ENCODE measurements at regions not wholly inside any gene's neighbourhood (a gene's known extent, or its start where the extent isn't known, plus 50 kb on each side); places are given as distances from the start of the nearest gene placed in this dataset.

- no peak for DNase-seq
- H3K9me3 Mint-ChIP-seq, result no peaks in the 10 kb centered on the region
Measured at GRCh38 chr10:10385831-10386230, 631.8 kb upstream of the CELF2 start.

DNA sequence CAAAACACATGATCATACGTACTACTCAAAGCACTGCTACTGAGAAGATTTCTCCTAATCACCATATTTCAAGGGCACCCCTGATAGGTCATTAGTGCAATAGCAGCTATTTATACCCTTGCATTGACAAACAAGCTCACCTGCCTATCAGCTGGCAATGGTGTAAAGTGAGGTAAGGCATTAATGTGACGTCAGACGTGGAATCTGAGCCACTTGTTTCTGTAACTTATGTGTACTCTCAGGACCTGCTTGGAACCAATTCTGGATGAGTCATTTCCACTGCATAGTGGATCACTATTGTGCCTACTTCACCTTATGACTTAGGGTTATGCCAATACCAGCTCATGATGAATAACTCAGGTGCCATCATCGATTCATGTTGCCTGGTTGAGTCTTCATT lies 628.5 kb upstream of the CELF2 start:
- no peaks in the 10 kb centered on the region for H3K36me3 Mint-ChIP-seq (ENCODE audit: low read depth)
- TF ChIP-seq, protein P1, sequence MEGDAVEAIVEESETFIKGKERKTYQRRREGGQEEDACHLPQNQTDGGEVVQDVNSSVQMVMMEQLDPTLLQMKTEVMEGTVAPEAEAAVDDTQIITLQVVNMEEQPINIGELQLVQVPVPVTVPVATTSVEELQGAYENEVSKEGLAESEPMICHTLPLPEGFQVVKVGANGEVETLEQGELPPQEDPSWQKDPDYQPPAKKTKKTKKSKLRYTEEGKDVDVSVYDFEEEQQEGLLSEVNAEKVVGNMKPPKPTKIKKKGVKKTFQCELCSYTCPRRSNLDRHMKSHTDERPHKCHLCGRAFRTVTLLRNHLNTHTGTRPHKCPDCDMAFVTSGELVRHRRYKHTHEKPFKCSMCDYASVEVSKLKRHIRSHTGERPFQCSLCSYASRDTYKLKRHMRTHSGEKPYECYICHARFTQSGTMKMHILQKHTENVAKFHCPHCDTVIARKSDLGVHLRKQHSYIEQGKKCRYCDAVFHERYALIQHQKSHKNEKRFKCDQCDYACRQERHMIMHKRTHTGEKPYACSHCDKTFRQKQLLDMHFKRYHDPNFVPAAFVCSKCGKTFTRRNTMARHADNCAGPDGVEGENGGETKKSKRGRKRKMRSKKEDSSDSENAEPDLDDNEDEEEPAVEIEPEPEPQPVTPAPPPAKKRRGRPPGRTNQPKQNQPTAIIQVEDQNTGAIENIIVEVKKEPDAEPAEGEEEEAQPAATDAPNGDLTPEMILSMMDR (IDR thresholded peaks at IDR 0.05), result no peak
- no peak overlapping the region for H3K4me3 Mint-ChIP-seq
- no peak for DNase-seq
- no peaks in the 10 kb centered on the region for H3K4me1 Mint-ChIP-seq
- peaks cover 4% of the 10 kb centered on the region for H3K27me3 Mint-ChIP-seq (ENCODE audit: low read depth, poor library complexity)
- H3K27ac Mint-ChIP-seq, result no peak overlapping the region
- no peaks in the 10 kb centered on the region for H3K9me3 Mint-ChIP-seq

More at GRCh38 chr10:10385831-10386230, 631.8 kb upstream of the CELF2 start:
- Mint-ChIP-seq H3K4me3 (no peak overlapping the region), H3K27ac (no peak overlapping the region), H3K27me3 (ENCODE audit: low read depth, poor library complexity) (no peaks in the 10 kb centered on the region), H3K4me1 (no peaks in the 10 kb centered on the region), H3K36me3 (ENCODE audit: low read depth) (no peaks in the 10 kb centered on the region)
- TF ChIP-seq, protein P1 (IDR thresholded peaks at IDR 0.05), result no peak

- no peak overlapping the region for H3K27ac Mint-ChIP-seq
- no peak for DNase-seq
- no peaks in the 10 kb centered on the region for H3K36me3 Mint-ChIP-seq (ENCODE audit: low read depth)
- H3K27me3 Mint-ChIP-seq (ENCODE audit: low read depth, poor library complexity), result peaks cover 4% of the 10 kb centered on the region
- no peak overlapping the region for H3K4me3 Mint-ChIP-seq
- TF ChIP-seq, protein P1 (IDR thresholded peaks at IDR 0.05), result no peak
- no peaks in the 10 kb centered on the region for H3K9me3 Mint-ChIP-seq
- no peaks in the 10 kb centered on the region for H3K4me1 Mint-ChIP-seq
Measured at GRCh38 chr10:10392511-10392910, 625.2 kb upstream of the CELF2 start.

GRCh38 chr10:10394933-10395658 lies 622.6 kb upstream of the CELF2 start:
- H3K36me3 Mint-ChIP-seq (ENCODE audit: low read depth), result no peaks in the 10 kb centered on the region

DNA sequence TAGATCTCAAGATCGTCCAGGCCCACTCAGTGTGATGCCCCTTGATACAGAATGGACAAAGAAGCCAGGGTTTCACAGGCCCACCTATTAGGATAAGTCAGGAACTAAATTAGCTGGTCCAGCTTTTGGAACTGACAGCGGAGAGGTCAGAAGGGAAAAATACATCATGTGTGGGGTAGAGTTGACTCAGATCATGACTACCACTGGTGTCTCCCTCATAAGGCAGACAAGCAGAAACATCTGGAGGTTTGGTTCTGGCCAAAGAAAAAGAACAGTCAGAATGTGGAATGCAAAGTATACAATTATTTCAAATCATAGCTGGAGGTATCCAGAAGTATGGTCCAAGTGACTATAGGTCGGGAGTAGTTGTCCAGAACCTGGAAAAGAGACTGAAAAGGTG lies 621.1 kb upstream of the CELF2 start:
- Mint-ChIP-seq H3K27me3 (ENCODE audit: low read depth, poor library complexity) (peaks cover 4% of the 10 kb centered on the region), H3K27ac (no peak overlapping the region), H3K36me3 (ENCODE audit: low read depth) (no peaks in the 10 kb centered on the region), H3K4me1 (no peaks in the 10 kb centered on the region), H3K9me3 (peaks cover 5% of the 10 kb centered on the region), H3K4me3 (no peak overlapping the region)
- TF ChIP-seq, protein P1 (IDR thresholded peaks at IDR 0.05), result no peak
- no peak for DNase-seq

More at GRCh38 chr10:10394933-10395658, 622.6 kb upstream of the CELF2 start:
- Mint-ChIP-seq H3K27me3 (ENCODE audit: low read depth, poor library complexity) (peaks cover 4% of the 10 kb centered on the region), H3K4me3 (no peak overlapping the region), H3K9me3 (peaks cover 5% of the 10 kb centered on the region), H3K27ac (no peak overlapping the region), H3K4me1 (no peaks in the 10 kb centered on the region)
- TF ChIP-seq, protein P1 (IDR thresholded peaks at IDR 0.05), result no peak
- DNase-seq, result no peak

- Mint-ChIP-seq H3K27me3 (ENCODE audit: low read depth, poor library complexity) (peaks cover 4% of the 10 kb centered on the region), H3K4me1 (no peaks in the 10 kb centered on the region), H3K9me3 (peaks cover 5% of the 10 kb centered on the region), H3K4me3 (no peak overlapping the region), H3K36me3 (ENCODE audit: low read depth) (no peaks in the 10 kb centered on the region), H3K27ac (no peak overlapping the region)
- TF ChIP-seq, protein P1 (IDR thresholded peaks at IDR 0.05), result no peak
- DNase-seq, result no peak
Measured at GRCh38 chr10:10397906-10398305, 619.8 kb upstream of the CELF2 start.

Measured in nephron progenitor cell (in vitro differentiated cells).